SK-N-SH treated with all-trans-retinoic acid at 6 μM for 48 hours (cell line): ENCODE measurements at regions not wholly inside any gene's neighbourhood (a gene's known extent, or its start where the extent isn't known, plus 50 kb on each side); places are given as distances from the start of the nearest gene placed in this dataset.

Experiments
- BACH2 ChIP-seq: fragments of 250-450 bp; sonication (Bioruptor Pico); IDR thresholded peaks from 2 replicates; pipeline ENCODE4 v1.9.0; 2021; ENCODE audit warnings: mild to moderate bottlenecking, borderline replicate concordance
- GLIS3 ChIP-seq: fragments of 250-450 bp; sonication (Bioruptor Pico); IDR thresholded peaks from 2 replicates; pipeline ENCODE4 v1.5.0; 2020; ENCODE audit warnings: mild to moderate bottlenecking, moderate library complexity
- SNAI2 ChIP-seq: fragments of 250-450 bp; sonication (Bioruptor Pico); IDR thresholded peaks from 2 replicates; pipeline ENCODE4 v1.5.0; 2020; ENCODE audit warnings: mild to moderate bottlenecking, moderate library complexity
- ZFP30 ChIP-seq: fragments of 450-650 bp; formaldehyde crosslinking; IDR thresholded peaks from 2 replicates; pipeline ENCODE4 v1.5.0; 2022; ENCODE audit warnings: mild to moderate bottlenecking, moderate library complexity
- ZNF70 ChIP-seq: fragments of 450-650 bp; formaldehyde crosslinking; IDR thresholded peaks from 2 replicates; pipeline ENCODE4 v1.5.0; 2020; ENCODE audit warnings: mild to moderate bottlenecking, moderate library complexity
- ZNF8 ChIP-seq: fragments of 450-650 bp; formaldehyde crosslinking; IDR thresholded peaks from 2 replicates; pipeline ENCODE4 v1.5.0; 2020; ENCODE audit warnings: mild to moderate bottlenecking, moderate library complexity
- TF ChIP-seq, protein P1 (sequence below): fragments of 250-450 bp; sonication (Bioruptor Pico); IDR thresholded peaks from 2 replicates; pipeline ENCODE4 v1.5.0; 2020; ENCODE audit warnings: mild to moderate bottlenecking, moderate library complexity
- TF ChIP-seq, protein P2 (sequence below): fragments of 250-450 bp; sonication (Bioruptor Pico); IDR thresholded peaks from 2 replicates; pipeline ENCODE4 v1.5.1; 2020; ENCODE audit warnings: low read depth, mild to moderate bottlenecking, moderate library complexity
- TF ChIP-seq, protein P3 (sequence below): fragments of 250-450 bp; sonication (Bioruptor Pico); IDR thresholded peaks from 2 replicates; pipeline ENCODE4 v1.8.0; 2020; ENCODE audit warnings: mild to moderate bottlenecking, moderate library complexity, borderline replicate concordance

DNA sequence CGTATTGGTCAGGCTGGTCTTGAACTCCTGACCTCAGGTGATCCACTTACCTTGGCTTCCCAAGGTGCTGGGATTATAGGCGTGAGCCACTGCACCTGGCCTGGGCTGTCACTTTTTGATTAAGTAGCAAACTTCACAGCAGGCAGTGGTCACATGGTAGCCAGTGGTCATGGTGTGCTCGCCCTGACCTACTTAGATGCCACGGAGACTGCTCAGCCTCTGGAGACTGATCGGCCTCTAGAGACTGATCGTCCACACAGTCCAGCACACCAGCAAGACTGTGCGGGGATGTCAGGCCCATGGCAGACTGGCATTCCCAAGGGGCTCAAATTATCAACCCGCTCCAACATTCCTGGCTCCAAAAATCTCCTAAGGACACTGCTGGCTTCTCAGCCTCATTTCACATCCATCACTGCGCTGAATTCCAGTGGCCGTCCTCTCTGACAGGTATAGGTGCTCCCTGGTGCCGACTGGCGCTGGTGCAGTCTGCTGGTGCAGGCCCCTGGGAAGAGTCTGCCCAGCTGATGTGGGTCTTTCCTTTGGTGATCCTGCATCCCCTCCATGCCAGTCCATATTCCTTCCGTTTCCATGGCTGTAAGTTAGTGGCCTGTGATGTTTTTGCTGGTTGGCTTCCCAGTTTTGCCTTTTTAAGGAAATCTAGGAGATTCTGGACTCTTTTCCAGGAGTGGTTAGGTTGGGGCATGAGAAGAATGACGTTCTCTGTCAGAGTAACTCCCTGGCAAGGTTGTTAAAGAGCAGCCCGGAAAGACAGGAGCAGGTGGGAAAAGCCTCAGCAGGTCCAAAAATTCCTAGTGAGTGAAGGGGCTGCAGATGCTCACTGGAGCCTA, 374.5 kb upstream of the HS6ST1 start:
- TF ChIP-seq ZNF70 (CRISPR knock-in tag): no peak
- TF ChIP-seq ZFP30 (CRISPR knock-in tag): no peak
- TF ChIP-seq SNAI2 (CRISPR knock-in tag): no peak
- TF ChIP-seq BACH2 (CRISPR knock-in tag): no peak
- TF ChIP-seq ZNF8 (CRISPR knock-in tag): no peak
- TF ChIP-seq, protein P1, sequence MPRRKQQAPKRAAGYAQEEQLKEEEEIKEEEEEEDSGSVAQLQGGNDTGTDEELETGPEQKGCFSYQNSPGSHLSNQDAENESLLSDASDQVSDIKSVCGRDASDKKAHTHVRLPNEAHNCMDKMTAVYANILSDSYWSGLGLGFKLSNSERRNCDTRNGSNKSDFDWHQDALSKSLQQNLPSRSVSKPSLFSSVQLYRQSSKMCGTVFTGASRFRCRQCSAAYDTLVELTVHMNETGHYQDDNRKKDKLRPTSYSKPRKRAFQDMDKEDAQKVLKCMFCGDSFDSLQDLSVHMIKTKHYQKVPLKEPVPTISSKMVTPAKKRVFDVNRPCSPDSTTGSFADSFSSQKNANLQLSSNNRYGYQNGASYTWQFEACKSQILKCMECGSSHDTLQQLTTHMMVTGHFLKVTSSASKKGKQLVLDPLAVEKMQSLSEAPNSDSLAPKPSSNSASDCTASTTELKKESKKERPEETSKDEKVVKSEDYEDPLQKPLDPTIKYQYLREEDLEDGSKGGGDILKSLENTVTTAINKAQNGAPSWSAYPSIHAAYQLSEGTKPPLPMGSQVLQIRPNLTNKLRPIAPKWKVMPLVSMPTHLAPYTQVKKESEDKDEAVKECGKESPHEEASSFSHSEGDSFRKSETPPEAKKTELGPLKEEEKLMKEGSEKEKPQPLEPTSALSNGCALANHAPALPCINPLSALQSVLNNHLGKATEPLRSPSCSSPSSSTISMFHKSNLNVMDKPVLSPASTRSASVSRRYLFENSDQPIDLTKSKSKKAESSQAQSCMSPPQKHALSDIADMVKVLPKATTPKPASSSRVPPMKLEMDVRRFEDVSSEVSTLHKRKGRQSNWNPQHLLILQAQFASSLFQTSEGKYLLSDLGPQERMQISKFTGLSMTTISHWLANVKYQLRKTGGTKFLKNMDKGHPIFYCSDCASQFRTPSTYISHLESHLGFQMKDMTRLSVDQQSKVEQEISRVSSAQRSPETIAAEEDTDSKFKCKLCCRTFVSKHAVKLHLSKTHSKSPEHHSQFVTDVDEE (CRISPR knock-in tag): no peak
- TF ChIP-seq, protein P2, sequence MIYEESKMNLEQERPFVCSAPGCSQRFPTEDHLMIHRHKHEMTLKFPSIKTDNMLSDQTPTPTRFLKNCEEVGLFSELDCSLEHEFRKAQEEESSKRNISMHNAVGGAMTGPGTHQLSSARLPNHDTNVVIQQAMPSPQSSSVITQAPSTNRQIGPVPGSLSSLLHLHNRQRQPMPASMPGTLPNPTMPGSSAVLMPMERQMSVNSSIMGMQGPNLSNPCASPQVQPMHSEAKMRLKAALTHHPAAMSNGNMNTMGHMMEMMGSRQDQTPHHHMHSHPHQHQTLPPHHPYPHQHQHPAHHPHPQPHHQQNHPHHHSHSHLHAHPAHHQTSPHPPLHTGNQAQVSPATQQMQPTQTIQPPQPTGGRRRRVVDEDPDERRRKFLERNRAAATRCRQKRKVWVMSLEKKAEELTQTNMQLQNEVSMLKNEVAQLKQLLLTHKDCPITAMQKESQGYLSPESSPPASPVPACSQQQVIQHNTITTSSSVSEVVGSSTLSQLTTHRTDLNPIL (CRISPR knock-in tag): no peak
- no peak for TF ChIP-seq GLIS3 (CRISPR knock-in tag)
- TF ChIP-seq, protein P3, sequence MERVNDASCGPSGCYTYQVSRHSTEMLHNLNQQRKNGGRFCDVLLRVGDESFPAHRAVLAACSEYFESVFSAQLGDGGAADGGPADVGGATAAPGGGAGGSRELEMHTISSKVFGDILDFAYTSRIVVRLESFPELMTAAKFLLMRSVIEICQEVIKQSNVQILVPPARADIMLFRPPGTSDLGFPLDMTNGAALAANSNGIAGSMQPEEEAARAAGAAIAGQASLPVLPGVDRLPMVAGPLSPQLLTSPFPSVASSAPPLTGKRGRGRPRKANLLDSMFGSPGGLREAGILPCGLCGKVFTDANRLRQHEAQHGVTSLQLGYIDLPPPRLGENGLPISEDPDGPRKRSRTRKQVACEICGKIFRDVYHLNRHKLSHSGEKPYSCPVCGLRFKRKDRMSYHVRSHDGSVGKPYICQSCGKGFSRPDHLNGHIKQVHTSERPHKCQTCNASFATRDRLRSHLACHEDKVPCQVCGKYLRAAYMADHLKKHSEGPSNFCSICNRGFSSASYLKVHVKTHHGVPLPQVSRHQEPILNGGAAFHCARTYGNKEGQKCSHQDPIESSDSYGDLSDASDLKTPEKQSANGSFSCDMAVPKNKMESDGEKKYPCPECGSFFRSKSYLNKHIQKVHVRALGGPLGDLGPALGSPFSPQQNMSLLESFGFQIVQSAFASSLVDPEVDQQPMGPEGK (CRISPR knock-in tag): no peak
